ENCODE measurements at regions not wholly inside any gene's neighbourhood (a gene's known extent, or its start where the extent isn't known, plus 50 kb on each side); places are given as distances from the start of the nearest gene placed in this dataset.
"Not testable (repeated sequence)": the region's sequence is repeated elsewhere in the genome, so short reads cannot be mapped to it uniquely, and the experiment has no call there.

DNA sequence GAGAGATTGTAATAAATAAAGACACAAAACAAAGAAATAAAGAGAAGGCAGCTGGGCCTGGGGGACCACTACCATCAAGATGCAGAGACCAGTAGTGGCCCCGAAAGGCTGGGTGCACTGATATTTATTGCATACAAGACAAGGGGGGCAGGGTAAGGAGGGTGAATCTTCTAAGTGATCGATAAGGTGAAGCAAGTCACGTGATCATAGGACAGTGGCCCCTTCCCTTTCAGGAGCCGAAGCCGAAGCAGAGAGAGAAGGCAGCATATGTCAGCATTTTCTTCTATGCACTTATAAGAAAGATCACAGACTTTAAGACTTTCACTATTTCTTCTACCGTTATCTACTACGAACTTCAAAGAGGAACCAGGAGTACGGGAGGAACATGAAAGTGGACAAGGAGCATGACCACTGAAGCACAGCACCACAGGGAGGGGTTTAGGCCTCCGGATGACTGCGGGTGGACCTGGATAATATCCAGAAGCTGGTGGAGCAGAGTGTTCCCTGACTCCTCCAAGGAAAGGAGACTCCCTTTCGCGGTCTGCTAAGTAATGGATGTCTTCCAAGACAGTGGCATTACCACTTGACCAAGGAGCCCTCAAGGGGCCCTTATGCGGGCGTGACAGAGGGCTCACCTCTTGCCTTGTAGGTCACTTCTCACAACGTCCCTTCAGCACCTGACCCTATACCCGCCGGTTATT lies 126.4 kb downstream of the RBM46 start:
- not testable (repeated sequence) for H3K9me3 ChIP-seq (ENCODE audit: insufficient read depth, low read length); H3K4me1 ChIP-seq (ENCODE audit: low read length); H3K36me3 ChIP-seq (replicated peaks; ENCODE audit: low read depth, low read length); H3K27ac ChIP-seq (ENCODE audit: low read length); H3K4me3 ChIP-seq (ENCODE audit: low read length); H3K9ac ChIP-seq (ENCODE audit: low read length); H3K27me3 ChIP-seq (ENCODE audit: low read depth, low read length); H4K20me1 ChIP-seq (ENCODE audit: insufficient read depth, low read length); H2AFZ ChIP-seq (ENCODE audit: low read depth, low read length); H3K4me2 ChIP-seq (ENCODE audit: low read length); H3K79me2 ChIP-seq (ENCODE audit: low read length)

DNA sequence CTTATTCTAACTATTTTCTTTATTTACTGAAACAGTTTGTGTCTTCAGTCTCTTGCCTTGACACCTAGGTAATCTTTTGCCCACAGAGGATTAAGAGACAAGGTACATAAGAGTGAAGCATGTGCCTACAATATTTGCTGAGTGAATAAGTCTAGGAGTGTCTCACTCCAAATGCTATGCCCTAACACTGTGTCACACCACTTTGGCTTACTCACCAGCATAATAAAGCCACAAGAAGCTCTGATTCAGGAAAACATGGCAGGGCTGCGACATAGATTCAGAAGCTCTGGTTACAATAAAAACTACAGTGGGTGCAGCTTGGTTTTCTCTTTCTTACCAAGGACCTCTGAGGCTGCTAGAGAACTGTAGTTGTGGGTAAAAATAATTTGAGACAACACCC lies 127.1 kb downstream of the RBM46 start:
- Histone ChIP-seq H3K4me2 (ENCODE audit: low read length) (no peak overlapping the region), H3K9ac (ENCODE audit: low read length) (no peak overlapping the region), H3K4me3 (ENCODE audit: low read length) (no peak overlapping the region), H3K27ac (ENCODE audit: low read length) (no peak overlapping the region), H3K27me3 (ENCODE audit: low read depth, low read length) (no peaks in the 10 kb centered on the region), H3K36me3 (replicated peaks; ENCODE audit: low read depth, low read length) (no peaks in the 10 kb centered on the region), H3K4me1 (ENCODE audit: low read length) (no peaks in the 10 kb centered on the region), H3K79me2 (ENCODE audit: low read length) (no peaks in the 10 kb centered on the region), H2AFZ (ENCODE audit: low read depth, low read length) (no peak overlapping the region), H4K20me1 (ENCODE audit: insufficient read depth, low read length) (no peaks in the 10 kb centered on the region), H3K9me3 (ENCODE audit: insufficient read depth, low read length) (no peaks in the 10 kb centered on the region)
- TF ChIP-seq EZH2phosphoT487 (IDR thresholded peaks at IDR 0.05; ENCODE audit: low read depth) (no peak), CTCF (IDR thresholded peaks at IDR 0.05; ENCODE audit: low read depth, low read length) (no peak)

GRCh38 chr4:154911097-154911496 lies 130.0 kb downstream of the RBM46 start:
- no peak overlapping the region for H3K9ac ChIP-seq (ENCODE audit: low read length)
- no peaks in the 10 kb centered on the region for H3K36me3 ChIP-seq (replicated peaks; ENCODE audit: low read depth, low read length)
- TF ChIP-seq CTCF (IDR thresholded peaks at IDR 0.05; ENCODE audit: low read depth, low read length), result peak; percentile 6; the same call in 1 of the 2 replicates
- TF ChIP-seq EZH2phosphoT487 (IDR thresholded peaks at IDR 0.05; ENCODE audit: low read depth), result no peak
- no peaks in the 10 kb centered on the region for H3K27me3 ChIP-seq (ENCODE audit: low read depth, low read length)
- no peaks in the 10 kb centered on the region for H3K4me1 ChIP-seq (ENCODE audit: low read length)
- H3K27ac ChIP-seq (ENCODE audit: low read length), result no peak overlapping the region
- H3K9me3 ChIP-seq (ENCODE audit: insufficient read depth, low read length), result no peaks in the 10 kb centered on the region
- no peaks in the 10 kb centered on the region for H4K20me1 ChIP-seq (ENCODE audit: insufficient read depth, low read length)
- H3K4me3 ChIP-seq (ENCODE audit: low read length), result no peak overlapping the region
- no peak overlapping the region for H3K4me2 ChIP-seq (ENCODE audit: low read length)
- no peak overlapping the region for H2AFZ ChIP-seq (ENCODE audit: low read depth, low read length)
- no peaks in the 10 kb centered on the region for H3K79me2 ChIP-seq (ENCODE audit: low read length)

DNA sequence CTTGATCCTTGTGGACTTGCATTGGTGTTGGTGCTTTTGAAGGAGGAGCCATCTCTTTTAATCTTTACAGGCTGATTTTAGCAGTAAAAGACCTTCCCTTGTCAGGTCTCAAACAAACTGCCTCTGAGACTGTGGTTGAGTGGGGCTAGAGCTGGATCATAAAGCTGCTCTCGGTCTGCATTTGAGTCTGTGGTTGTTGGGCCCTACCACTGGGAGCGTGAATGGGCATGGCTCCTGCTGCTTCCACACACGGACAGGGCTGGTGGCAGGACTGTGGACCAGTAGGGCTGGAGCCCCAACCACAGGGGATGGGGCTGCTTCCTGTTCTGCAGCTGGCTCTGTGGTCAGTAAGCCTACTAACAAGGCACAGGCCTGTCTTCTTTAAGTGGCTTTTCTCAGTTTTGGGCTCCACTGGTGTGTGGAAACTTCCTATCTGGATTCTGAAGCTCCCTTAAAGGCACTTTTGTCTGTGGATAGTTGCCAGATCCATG lies 130.6 kb downstream of the RBM46 start:
- no peak overlapping the region for H3K4me3 ChIP-seq (ENCODE audit: low read length)
- H2AFZ ChIP-seq (ENCODE audit: low read depth, low read length), result no peak overlapping the region
- H3K36me3 ChIP-seq (replicated peaks; ENCODE audit: low read depth, low read length), result no peaks in the 10 kb centered on the region
- H3K9ac ChIP-seq (ENCODE audit: low read length), result no peak overlapping the region
- H3K79me2 ChIP-seq (ENCODE audit: low read length), result no peaks in the 10 kb centered on the region
- H3K27ac ChIP-seq (ENCODE audit: low read length), result no peak overlapping the region
- no peaks in the 10 kb centered on the region for H4K20me1 ChIP-seq (ENCODE audit: insufficient read depth, low read length)
- H3K27me3 ChIP-seq (ENCODE audit: low read depth, low read length), result no peaks in the 10 kb centered on the region
- H3K9me3 ChIP-seq (ENCODE audit: insufficient read depth, low read length), result no peaks in the 10 kb centered on the region
- TF ChIP-seq EZH2phosphoT487 (IDR thresholded peaks at IDR 0.05; ENCODE audit: low read depth) (no peak), CTCF (IDR thresholded peaks at IDR 0.05; ENCODE audit: low read depth, low read length) (no peak)
- no peaks in the 10 kb centered on the region for H3K4me1 ChIP-seq (ENCODE audit: low read length)
- H3K4me2 ChIP-seq (ENCODE audit: low read length), result no peak overlapping the region
